ENCODE measurements at regions not wholly inside any gene's neighbourhood (a gene's known extent, or its start where the extent isn't known, plus 50 kb on each side); places are given as distances from the start of the nearest gene placed in this dataset.
"Not testable (repeated sequence)": the region's sequence is repeated elsewhere in the genome, so short reads cannot be mapped to it uniquely, and the experiment has no call there.

- DNase-seq (ENCODE audit: low read depth in 1 of 2, low spot score in 1 of 2): no peak
- Histone ChIP-seq H3K4me1 (ENCODE audit: low read depth) (no peaks in the 10 kb centered on the region), H3K9me3 (ENCODE audit: low read depth) (no peaks in the 10 kb centered on the region), H3K36me3 (no peaks in the 10 kb centered on the region), H3K4me3 (no peak overlapping the region), H3K27ac (no peak overlapping the region), H3K27me3 (no peaks in the 10 kb centered on the region)
- TF ChIP-seq CTCF (IDR thresholded peaks at IDR 0.05; ENCODE audit: low read depth, low read length): no peak
Measured at GRCh38 chr4:148903388-148903787, 461.2 kb upstream of the NR3C2 start.

GRCh38 chr4:148901075-148901705 is 459.0 kb upstream of the NR3C2 start:
- Histone ChIP-seq H3K27ac (no peak overlapping the region), H3K4me1 (ENCODE audit: low read depth) (no peaks in the 10 kb centered on the region), H3K4me3 (no peak overlapping the region), H3K9me3 (ENCODE audit: low read depth) (no peaks in the 10 kb centered on the region), H3K27me3 (no peaks in the 10 kb centered on the region), H3K36me3 (no peaks in the 10 kb centered on the region)
- no peak for TF ChIP-seq CTCF (IDR thresholded peaks at IDR 0.05; ENCODE audit: low read depth, low read length)
- no peak for DNase-seq (ENCODE audit: low read depth in 1 of 2, low spot score in 1 of 2)

- H3K4me1 ChIP-seq (ENCODE audit: low read depth); H3K36me3 ChIP-seq; H3K9me3 ChIP-seq (ENCODE audit: low read depth); H3K27me3 ChIP-seq; H3K27ac ChIP-seq; DNase-seq (ENCODE audit: low read depth in 1 of 2, low spot score in 1 of 2); H3K4me3 ChIP-seq: not testable (repeated sequence)
Measured at GRCh38 chr4:148898139-148898538, 455.9 kb upstream of the NR3C2 start.

GRCh38 chr4:148893095-148893494 is 450.9 kb upstream of the NR3C2 start:
- Histone ChIP-seq H3K9me3 (ENCODE audit: low read depth) (no peaks in the 10 kb centered on the region), H3K27ac (no peak overlapping the region), H3K27me3 (no peaks in the 10 kb centered on the region), H3K4me3 (no peak overlapping the region), H3K4me1 (ENCODE audit: low read depth) (no peaks in the 10 kb centered on the region), H3K36me3 (no peaks in the 10 kb centered on the region)
- no peak for TF ChIP-seq CTCF (IDR thresholded peaks at IDR 0.05; ENCODE audit: low read depth, low read length)
- DNase-seq (ENCODE audit: low read depth in 1 of 2, low spot score in 1 of 2): no peak

GRCh38 chr4:148883891-148884290 is 441.7 kb upstream of the NR3C2 start:
- no peak for TF ChIP-seq CTCF (IDR thresholded peaks at IDR 0.05; ENCODE audit: low read depth, low read length)
- no peak for DNase-seq (ENCODE audit: low read depth in 1 of 2, low spot score in 1 of 2)

GRCh38 chr4:148883435-148883834 is 441.2 kb upstream of the NR3C2 start:
- Histone ChIP-seq H3K9me3 (ENCODE audit: low read depth) (no peaks in the 10 kb centered on the region), H3K4me1 (ENCODE audit: low read depth) (no peaks in the 10 kb centered on the region), H3K27ac (no peak overlapping the region), H3K36me3 (no peaks in the 10 kb centered on the region), H3K4me3 (no peak overlapping the region), H3K27me3 (no peaks in the 10 kb centered on the region)
- DNase-seq (ENCODE audit: low read depth in 1 of 2, low spot score in 1 of 2): no peak
- no peak for TF ChIP-seq CTCF (IDR thresholded peaks at IDR 0.05; ENCODE audit: low read depth, low read length)

More at GRCh38 chr4:148883891-148884290, 441.7 kb upstream of the NR3C2 start:
- Histone ChIP-seq H3K4me3 (no peak overlapping the region), H3K36me3 (no peaks in the 10 kb centered on the region), H3K4me1 (ENCODE audit: low read depth) (no peaks in the 10 kb centered on the region), H3K27me3 (no peaks in the 10 kb centered on the region), H3K27ac (no peak overlapping the region), H3K9me3 (ENCODE audit: low read depth) (no peaks in the 10 kb centered on the region)
